Anterior cingulate cortex (tissue), 58 donors: ENCODE measurements at regions not wholly inside any gene's neighbourhood (a gene's known extent, or its start where the extent isn't known, plus 50 kb on each side); places are given as distances from the start of the nearest gene placed in this dataset.
"Not testable (repeated sequence)": the region's sequence is repeated elsewhere in the genome, so short reads cannot be mapped to it uniquely, and the experiment has no call there.

Source experiments
- DNase-seq, 58 donors: peaks; one replicate each; lab custom pipeline; 2025; lab: John Stamatoyannopoulos, UW

DNA sequence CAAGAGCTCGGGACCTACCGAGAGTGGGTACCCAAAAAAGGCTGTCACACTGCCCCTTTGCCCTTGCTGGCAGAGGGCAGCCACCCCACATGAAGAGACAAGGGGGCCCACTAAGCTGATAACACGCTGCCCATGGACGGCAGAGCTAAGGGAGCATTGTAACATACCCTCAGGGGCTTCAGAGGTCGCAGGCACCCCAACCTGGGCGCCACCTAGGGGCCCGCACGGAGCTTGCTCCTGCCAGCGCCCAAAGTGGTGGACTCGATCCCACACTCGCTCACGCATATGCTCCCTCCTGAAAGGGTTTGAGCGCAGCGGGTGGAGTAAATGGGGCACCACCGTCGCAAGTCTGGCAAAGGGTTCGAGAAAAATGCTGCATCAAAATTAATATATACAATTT lies 975.4 kb downstream of the ZPLD1 start:
- no peak for DNase-seq

DNA sequence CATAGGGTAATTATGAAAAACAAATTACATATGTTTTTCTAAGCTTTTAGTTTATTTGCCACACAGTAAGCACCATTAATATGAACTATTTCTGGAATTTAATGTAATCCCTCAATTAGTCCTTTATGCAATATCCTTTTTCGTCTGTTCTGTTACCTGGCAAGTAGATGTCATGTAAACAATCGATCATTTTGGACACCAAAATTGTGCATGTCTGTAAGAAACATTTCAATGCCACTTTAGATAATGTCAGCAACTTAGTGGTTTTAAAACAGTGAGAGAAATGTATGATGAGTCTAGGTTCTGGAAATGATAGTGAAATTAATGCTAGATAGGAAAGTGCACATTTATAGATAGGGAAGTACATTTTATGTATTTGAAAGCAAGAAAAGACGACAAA lies 986.6 kb downstream of the ZPLD1 start:
- no peak for DNase-seq

DNA sequence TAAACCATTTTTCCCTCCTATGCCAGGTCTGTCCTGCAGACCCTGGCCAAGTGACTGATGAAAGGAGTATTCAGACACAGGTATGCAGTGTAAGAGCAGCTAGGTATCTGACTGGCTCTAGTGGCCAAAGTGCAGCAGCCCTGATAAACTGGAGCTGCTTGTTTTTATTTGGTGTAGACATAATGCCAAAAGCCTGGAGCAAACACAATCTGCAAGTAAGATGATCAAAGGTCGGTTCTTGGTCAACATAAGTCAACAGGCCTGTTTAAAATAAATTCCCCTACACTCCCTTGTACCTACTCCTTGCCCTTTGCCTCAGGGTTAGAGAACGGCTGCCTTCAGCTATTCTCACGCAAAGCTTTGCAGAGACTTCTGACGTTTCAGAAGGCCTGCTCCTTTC lies 1003.1 kb downstream of the ZPLD1 start:
- no peak for DNase-seq

DNA sequence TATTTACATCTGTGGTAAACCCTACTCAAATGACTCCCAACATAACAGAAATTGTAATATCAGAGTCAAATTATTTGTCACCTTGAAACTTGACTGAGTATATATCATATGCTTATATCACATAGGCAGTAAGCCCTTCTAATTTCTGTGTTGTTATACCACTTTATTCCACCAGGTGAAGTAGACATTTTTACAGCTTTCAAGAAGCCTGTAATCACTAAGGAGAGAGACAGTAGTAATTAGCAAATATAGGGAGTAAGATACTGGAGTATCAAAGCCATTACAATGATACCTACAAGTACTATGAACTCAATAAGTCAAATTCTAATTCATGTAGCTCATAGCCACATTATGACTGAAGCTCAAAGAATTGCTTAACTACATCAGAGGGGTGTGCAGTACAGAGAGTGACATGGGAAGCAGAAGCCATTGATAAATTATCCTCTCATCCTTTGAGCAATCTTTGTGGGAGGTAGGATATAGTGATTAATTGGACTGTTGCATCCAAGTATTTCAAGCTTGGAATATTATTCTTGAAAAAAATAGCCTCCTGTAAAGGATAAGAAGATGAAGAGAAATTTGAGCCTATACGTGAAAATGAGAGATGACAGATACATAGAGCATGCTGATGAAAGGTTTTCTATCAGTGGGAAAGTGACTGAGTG lies 1005.9 kb downstream of the ZPLD1 start:
- no peak for DNase-seq

DNA sequence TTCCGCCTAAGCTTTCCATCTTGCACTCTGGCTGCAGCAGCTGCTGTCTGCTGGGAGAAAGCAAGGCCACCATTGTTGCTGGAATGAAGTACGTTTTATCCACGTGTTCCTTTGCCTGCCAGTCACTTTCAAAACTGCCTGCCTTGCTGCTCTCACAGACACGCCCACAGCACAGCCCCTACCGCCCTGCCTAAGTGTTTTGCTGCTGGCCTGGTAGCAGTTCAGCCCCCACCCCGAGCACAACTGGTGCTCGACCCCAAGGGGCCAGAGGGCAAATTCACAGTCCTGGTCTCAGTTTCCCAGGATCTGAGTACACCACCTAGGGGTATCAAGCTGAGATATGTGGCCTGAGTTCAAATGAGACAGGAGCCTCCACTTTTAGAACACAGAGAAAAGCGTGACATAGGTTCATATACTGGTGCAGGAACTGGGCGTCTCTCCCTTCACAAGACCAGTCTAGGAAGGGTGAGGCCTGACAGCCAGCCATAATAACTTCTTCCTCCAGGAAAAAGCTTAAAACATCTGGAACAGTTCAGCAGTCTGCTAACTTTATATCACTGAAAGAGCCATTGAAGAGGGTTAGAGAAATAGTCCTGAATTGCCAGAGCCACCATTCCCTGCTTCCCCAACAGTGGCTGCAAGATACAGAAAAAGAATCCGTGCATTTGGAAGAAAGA lies 1012.3 kb downstream of the ZPLD1 start:
- no peak for DNase-seq

DNA sequence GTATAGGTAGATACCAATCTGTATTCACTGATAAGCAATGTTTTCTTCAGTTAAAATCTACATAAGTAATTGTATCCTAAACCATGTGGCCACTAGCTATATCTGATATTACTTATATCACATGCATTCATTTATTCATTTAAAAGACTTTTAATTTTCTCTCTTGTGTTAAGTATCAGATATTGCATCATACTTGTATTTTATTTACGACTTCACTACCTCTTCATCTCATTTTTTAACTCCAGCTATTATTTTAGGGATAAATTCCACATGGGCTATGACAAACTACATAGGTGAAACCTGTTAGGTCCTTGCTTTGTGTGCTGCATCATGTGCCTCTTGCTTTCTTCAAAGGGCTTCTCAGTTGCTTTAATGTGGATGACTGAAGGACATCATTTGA lies 1018.3 kb downstream of the ZPLD1 start:
- no peak for DNase-seq

DNA sequence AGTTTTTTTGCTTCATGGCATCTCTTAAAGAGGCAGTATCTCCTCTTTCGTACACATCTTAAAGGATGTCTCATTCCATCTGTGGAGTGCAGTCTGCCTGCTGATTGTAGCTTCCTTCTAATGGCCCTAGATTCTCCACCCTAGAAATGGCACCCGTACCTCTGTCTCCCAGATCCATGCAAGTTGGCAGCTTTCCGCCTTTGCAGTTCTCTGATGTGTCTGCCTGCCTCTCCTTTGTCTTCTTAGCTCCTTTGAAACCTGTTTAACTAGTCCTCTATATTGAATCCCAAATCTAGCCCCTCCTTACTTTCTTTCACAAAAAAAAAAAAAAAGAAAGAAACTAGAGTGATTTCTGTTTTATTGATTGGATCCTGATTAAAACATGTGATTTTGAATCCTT lies 1025.0 kb downstream of the ZPLD1 start:
- DNase-seq, result no peak

DNA sequence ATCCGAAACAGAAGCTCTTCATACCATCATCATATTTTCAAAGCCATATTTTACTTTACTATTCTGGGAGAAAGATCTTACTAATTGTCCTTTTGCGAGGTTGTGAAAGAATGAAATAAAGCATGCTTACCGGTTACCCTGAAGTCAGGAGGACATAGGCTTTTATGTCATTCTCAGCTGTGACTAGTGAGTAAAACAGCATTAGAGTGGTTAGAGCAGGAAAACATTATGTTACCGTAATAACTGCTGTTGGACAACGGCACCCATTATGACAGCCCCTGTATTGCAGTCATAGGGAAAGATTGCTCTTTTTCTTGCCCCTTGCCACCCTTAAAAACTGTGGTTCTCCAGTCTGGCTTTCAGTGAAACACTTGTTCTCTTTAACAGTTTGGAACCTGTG lies 1035.7 kb downstream of the ZPLD1 start:
- no peak for DNase-seq

DNA sequence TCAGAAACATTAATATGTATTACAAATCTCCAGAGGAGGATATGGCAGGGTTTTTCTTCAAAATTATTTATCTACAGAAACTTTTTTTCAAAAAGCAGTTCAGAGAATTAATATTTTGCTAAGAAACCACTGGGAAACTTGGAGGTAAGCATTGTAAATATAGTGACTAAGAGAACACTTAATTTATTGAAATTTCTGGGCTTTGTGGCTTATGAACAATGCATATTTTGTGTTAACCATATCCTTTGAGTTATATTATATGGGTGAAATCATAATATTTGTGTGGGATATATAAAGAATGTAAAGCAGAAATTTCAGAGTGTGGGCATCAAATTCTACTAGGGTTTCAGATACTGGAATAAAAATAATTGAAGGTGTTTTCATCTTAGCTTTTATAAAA lies 1059.2 kb downstream of the ZPLD1 start:
- no peak for DNase-seq

DNA sequence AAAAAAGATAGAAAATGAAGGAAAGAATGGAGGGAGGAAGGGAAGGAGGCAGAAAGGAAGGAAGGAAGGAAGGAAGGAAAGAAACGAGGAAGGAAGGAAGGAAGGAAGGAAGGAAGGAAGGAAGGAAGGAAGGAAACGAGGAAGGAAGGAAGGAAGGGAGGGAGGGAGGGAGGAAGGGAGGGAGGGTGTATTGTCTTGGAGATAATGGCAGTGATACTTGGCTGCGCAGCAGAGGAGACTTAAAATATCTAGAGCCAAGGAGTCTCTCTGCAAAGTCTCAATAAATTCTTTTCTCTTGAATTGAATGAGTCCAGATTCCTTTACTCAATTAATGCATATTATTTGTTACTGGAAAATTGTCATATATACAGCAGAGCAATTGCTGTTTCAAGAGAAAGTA lies 1059.7 kb downstream of the ZPLD1 start:
- DNase-seq, result no peak

DNA sequence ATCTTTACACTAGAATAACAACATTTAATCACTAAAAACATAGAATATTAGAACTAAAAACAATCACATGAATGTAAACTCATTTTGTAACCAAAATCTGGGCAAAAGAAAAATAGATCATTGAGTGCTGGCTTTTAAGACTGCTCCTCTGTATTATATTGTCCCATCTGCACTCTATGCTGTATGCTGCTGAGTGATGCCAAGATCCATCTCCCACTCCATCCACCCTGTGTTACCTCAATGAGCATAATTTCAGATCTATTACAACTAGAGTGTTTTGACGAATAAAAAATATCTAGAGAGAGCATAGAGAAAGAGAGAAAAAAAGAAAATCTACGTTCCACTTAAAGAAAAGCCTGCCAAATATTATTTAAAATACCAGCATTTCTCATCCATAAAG lies 1060.4 kb downstream of the ZPLD1 start:
- DNase-seq, result no peak

DNA sequence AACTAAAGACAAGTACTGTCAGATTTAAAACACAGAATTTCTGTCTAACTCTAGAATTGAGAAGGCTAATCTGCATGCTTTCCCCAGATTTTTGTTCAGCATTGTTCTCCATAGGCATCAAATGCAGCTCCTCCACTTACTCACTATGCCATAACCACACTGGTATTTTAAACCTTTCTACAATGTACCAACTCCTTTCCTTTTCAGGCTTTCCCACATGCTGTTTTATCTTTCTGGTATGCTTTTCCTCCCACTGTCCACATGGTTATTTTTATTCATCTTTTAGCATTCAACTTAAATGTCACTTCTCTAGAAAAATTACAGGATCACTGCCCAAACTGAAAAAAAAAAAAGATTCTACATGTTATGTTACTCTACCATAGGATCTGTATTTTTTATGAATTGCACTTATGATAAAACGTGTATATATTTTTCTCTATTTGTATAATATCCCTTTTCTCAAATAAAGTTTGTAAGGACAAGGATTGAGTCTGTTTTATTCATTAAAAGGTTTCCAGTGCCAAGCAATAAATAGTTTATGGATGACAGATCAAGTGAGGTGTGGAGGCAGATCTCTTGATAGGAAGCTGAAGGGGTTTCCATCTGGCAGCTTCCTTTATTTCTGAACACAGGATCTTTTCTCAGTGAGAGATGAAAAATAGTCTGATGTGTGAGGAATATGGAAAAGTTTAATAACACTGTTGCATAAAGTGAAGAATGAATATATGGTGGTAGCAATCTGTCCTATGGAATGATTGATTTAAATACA lies 1064.5 kb downstream of the ZPLD1 start:
- DNase-seq, result peak in 2 of 58 donors; percentile 4 to 23

DNA sequence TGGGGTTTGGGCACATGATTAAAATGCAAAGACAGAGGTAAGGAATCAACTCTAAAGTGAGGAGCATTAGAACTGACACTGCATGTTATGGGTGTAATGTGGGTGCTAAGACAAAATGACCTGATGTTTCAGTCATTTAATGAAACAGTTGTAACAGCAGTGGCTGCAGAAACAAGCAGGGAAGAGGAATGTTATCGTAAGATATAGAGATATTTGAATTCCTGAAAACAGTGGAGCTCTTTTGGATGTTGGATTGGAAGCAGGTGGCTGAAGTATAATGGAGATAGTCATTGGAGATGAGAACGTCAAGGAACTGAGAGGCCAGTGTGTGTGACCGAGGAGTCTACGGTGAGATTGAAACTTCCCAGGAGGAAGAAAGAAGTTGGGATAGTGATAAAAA lies 1065.2 kb downstream of the ZPLD1 start:
- no peak for DNase-seq

DNA sequence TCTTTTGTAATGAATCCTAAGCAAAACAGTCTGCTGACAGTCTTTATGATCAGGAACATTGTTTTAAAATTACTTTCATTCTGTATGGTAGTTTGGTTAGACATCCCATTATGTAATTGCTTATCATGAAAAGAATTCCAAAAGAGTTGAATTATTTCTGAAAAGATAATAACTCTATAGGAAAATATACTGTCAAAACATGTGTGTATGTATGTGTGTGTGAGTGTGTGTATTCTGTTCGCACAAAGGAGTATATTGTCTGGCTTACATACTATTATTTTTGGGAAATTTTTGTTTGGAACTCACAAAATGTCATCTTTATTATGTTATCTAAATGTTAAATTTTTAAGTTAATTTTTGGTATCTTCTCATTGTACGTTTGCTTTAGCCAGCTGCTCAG lies 1075.9 kb downstream of the ZPLD1 start:
- DNase-seq, result no peak

DNA sequence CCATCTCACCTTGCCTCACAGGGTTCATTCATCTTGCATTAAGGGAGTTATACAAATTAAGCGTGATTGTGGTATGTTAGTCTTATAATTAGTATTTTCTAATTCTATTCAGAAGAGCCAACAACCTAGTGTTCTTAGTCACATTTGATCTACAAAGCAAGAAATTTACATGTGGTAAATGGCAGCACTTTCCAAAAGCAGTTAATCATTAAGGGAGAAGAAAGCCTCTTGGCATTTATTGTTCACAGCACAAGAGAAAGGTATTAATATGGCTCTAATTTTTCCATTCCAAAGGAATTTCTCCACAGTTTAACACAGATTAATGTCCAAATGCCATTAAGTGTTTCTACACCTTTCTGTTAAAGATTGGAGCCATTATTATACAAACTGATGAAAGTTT lies 1077.1 kb downstream of the ZPLD1 start:
- DNase-seq, result no peak

DNA sequence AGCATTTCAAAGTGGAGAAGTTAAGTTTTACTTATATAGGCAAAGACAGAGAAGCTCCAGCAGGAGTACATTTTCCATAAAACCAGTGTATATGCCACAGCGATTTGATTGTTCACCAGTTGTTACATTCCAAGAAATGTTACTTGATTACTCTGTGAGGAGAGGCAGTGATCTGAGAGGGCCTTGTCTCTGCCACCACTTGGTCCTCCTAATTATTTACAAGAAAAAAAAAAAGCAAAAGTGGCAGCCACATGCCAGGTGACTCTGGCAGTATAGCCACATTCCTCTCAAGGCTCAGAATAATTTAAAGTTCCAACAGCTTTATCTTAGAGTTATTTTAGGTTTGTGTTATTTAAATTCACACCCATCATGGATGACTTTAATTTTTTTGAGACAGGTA lies 1077.8 kb downstream of the ZPLD1 start:
- no peak for DNase-seq

DNA sequence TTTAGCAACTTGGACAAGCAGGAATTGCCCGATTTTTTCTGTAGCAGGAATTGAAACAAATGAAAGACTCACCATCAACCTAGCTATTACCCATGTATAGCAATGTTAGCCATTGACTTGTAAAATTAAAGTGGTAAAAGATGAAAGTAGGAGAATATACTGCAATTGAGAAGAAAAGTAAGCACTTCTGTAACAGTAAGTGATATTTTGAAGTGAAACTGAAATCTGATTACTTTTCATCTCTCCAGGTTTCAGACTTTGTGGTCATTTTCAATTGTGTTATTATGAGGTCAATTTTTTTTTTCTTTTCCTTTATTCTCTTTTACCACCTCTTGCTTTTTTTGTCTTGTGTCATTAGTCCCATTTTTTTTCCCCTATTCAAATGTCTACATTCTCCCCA lies 1078.2 kb downstream of the ZPLD1 start:
- DNase-seq, result no peak

DNA sequence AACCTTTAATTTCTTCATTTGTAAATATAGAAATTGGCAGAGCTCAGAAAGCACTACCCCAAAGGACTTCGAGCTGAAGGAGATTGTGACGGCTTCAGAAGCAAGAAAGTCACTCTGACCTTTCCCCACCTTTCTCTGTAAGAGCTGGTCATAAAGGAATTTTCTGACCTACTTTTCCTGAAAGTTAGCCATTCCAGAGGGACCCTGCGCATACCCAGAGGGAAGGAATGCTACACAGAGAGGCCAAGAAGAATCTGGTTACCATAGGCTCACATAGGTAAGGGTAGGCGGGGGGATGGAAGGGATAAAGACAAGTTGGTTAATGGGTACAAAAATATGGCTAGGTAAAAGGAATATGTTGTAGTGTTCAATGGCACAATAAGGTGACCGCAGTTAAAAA lies 1080.3 kb downstream of the ZPLD1 start:
- no peak for DNase-seq

DNA sequence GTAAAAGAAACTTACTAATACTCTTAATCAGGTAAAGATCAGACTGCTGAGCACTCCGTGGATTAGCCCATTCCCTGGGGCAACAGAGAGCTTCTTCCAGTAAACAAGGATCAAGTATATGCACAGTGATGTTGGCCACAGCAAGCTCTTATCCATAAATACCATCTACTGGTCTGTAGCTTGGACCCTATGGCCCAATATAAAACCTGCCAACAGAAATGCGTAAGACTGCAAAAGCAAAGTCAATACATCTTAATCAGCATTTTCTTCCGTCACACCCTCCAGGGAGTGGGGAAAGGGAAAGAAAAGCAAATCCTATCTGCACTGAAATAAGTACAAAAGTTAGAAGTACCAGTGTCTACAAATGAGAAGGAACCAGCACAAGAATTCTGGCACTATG lies 1082.1 kb downstream of the ZPLD1 start:
- no peak for DNase-seq

DNA sequence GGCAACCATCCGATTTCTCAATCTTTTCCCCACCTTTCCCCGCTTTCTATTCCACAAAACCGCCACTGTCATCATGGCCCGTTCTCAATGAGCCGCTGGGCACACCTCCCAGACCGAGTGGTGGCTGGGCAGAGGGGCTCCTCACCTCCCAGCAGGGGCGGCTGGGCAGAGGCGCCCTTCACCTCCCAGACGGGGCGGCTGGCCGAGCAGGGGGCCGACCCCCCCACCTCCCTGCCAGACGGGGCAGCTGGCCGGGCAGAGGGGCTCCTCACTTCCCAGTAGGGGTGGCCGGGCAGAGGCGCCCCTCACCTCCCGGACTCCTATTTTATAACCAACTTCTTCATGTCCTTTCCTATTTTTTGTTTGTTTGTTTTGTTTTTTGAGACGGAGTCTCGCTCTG lies 1096.5 kb downstream of the ZPLD1 start:
- not testable (repeated sequence) for DNase-seq

DNA sequence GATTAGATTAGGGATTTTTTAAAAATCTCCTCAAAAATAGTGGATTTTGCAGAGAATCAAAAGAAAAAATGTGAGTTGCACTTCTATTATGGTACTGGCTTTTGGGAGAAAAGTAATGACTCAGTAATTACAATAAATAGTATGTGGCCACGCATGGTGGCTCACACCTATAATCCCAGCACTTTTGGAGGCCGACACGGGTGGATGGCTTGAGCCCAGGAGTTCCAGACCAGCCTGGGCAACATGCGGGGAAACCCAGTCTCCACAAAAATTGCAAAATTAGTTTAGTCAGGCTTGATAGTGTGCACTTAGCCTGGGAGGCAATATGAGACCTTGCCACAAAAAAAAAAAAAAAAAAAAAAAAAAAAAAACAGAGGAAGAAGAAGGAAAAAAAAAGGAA lies 1098.2 kb downstream of the ZPLD1 start:
- DNase-seq, result no peak

DNA sequence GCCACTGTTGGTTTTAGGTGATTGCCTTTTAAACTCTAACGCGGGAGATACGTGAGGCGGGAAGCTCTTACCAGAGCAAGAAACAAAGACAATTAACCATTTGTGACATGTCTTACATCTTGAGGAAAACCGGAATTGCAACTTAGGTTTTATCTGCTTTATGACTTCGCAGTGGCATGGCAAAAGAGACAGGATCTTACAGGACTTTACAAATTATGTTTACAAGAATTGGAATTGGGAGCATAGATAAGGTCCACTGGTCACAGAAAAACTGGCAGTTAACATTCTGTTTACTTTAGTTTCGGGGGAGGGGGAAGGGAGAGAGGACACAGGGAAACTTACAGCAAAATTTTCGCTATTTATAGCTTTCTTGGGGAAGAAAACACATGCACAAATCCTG lies 1119.6 kb downstream of the ZPLD1 start:
- no peak for DNase-seq
